ENCODE measurements at regions not wholly inside any gene's neighbourhood (a gene's known extent, or its start where the extent isn't known, plus 50 kb on each side); places are given as distances from the start of the nearest gene placed in this dataset.
"Not testable (repeated sequence)": the region's sequence is repeated elsewhere in the genome, so short reads cannot be mapped to it uniquely, and the experiment has no call there.

GRCh38 chr20:30484009-30484748 is 773.3 kb upstream of the DEFB115 start:
- Histone ChIP-seq H3K27ac (no peak overlapping the region), H3K36me3 (no peaks in the 10 kb centered on the region), H3K9me3 (no peaks in the 10 kb centered on the region), H3K4me3 (no peak overlapping the region), H3K27me3 (no peaks in the 10 kb centered on the region), H3K4me1 (no peaks in the 10 kb centered on the region)
- intact Hi-C loops (cut with DNase I): no loop called here
- ATAC-seq (no peak), DNase-seq (peak in 1 of 3 donors; percentile 47)
- 78% methylated on average over 6 of the region's 50 CpGs for whole genome bisulfite sequencing (ENCODE audit: insufficient coverage, low coverage, low lambda C conversion rate, missing lambda C conversion rate)
- TF ChIP-seq, protein P1, sequence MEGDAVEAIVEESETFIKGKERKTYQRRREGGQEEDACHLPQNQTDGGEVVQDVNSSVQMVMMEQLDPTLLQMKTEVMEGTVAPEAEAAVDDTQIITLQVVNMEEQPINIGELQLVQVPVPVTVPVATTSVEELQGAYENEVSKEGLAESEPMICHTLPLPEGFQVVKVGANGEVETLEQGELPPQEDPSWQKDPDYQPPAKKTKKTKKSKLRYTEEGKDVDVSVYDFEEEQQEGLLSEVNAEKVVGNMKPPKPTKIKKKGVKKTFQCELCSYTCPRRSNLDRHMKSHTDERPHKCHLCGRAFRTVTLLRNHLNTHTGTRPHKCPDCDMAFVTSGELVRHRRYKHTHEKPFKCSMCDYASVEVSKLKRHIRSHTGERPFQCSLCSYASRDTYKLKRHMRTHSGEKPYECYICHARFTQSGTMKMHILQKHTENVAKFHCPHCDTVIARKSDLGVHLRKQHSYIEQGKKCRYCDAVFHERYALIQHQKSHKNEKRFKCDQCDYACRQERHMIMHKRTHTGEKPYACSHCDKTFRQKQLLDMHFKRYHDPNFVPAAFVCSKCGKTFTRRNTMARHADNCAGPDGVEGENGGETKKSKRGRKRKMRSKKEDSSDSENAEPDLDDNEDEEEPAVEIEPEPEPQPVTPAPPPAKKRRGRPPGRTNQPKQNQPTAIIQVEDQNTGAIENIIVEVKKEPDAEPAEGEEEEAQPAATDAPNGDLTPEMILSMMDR (IDR thresholded peaks at IDR 0.05): no peak
- no peak for TF ChIP-seq POLR2A (IDR thresholded peaks at IDR 0.05)

GRCh38 chr20:30484749-30485070 is 772.8 kb upstream of the DEFB115 start:
- ATAC-seq (no peak), DNase-seq (no peak)
- intact Hi-C loops (cut with DNase I): no loop called here
- Histone ChIP-seq H3K9me3 (no peaks in the 10 kb centered on the region), H3K36me3 (no peaks in the 10 kb centered on the region), H3K4me3 (no peak overlapping the region), H3K4me1 (no peaks in the 10 kb centered on the region), H3K27me3 (no peaks in the 10 kb centered on the region), H3K27ac (no peak overlapping the region)
- WGBS (ENCODE audit: insufficient coverage, low coverage, low lambda C conversion rate, missing lambda C conversion rate): 100% methylated on average over 3 of the region's 17 CpGs
- TF ChIP-seq, protein P1 (IDR thresholded peaks at IDR 0.05): no peak
- TF ChIP-seq POLR2A (IDR thresholded peaks at IDR 0.05): no peak

DNA sequence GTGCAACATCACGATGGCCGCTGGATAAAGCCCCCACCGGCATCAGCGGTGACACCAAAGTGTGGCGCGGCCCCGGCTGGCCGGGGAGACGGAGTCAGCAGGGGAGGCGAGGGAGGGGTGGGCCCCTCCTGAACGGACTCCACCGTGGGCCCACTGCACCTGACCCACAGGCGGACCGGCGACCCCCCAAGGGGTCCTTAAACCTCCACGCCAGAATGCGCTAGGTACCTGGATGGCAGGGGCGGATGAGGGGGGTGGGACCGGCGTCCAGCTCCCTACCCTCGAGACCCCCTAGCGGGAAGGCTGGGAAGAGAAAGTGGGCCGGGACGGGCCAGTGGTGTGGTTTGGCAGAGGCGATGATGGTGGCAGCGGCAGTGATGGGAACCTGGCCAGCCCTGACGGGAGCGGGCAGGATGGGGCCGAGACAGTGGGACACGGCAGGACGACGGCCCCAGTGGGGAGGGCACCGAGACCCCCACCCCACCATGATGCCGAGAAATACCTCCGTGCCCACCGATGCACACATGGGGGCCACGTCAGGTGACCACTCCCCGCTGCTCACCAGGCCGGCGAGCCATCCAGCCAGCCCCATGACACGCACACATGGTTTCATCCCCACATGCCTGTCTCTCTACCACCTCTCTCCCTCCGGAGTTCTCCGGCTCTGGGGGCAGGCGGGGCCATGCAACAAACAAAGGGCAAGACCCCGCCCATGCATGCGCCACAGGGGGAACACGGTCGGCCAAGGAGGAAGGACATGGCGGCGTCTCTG is 771.9 kb upstream of the DEFB115 start:
- peak in 1 of 4 donors; percentile 43 for ATAC-seq

DNA sequence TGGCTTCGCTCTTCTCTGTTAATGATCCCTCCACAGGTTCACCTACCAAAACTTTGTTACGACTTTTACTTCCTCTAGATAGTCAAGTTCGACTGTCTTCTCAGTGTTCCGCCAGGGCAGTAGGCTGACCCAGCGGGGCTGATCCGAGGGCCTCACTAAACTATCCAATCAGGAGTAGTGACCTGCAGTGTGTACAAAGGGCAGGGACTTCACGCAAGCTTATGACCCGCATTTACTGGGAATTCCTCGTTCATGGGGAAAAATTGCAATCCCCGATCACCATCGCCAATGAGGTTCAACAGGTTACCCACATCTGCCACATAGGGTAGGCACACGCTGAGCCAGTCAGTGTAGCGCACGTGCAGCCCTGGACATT is 771.4 kb upstream of the DEFB115 start:
- intact Hi-C loops (cut with DNase I): no loop called here
- TF ChIP-seq, protein P1 (IDR thresholded peaks at IDR 0.05): no peak
- TF ChIP-seq POLR2A (IDR thresholded peaks at IDR 0.05): no peak
- H3K27ac ChIP-seq: no peak overlapping the region
- H3K9me3 ChIP-seq: no peaks in the 10 kb centered on the region
- ATAC-seq (no peak), DNase-seq (no peak)
- no peak overlapping the region for H3K4me3 ChIP-seq
- H3K36me3 ChIP-seq: no peaks in the 10 kb centered on the region
- H3K27me3 ChIP-seq: no peaks in the 10 kb centered on the region
- H3K4me1 ChIP-seq: no peaks in the 10 kb centered on the region
- WGBS (ENCODE audit: insufficient coverage, low coverage, low lambda C conversion rate, missing lambda C conversion rate): 62% methylated on average over 6 of the region's 14 CpGs

More for the DNA sequence above, 771.9 kb upstream of the DEFB115 start:
- intact Hi-C loops (cut with DNase I): no loop called here
- Histone ChIP-seq H3K36me3 (no peaks in the 10 kb centered on the region), H3K9me3 (no peaks in the 10 kb centered on the region), H3K27ac (no peak overlapping the region), H3K4me3 (no peak overlapping the region), H3K27me3 (no peaks in the 10 kb centered on the region), H3K4me1 (no peaks in the 10 kb centered on the region)
- WGBS (ENCODE audit: insufficient coverage, low coverage, low lambda C conversion rate, missing lambda C conversion rate): 96% methylated on average over 5 of the region's 50 CpGs
- DNase-seq: peak in 1 of 3 donors; percentile 53
- TF ChIP-seq POLR2A (IDR thresholded peaks at IDR 0.05): no peak
- TF ChIP-seq, protein P1 (IDR thresholded peaks at IDR 0.05): no peak

DNA sequence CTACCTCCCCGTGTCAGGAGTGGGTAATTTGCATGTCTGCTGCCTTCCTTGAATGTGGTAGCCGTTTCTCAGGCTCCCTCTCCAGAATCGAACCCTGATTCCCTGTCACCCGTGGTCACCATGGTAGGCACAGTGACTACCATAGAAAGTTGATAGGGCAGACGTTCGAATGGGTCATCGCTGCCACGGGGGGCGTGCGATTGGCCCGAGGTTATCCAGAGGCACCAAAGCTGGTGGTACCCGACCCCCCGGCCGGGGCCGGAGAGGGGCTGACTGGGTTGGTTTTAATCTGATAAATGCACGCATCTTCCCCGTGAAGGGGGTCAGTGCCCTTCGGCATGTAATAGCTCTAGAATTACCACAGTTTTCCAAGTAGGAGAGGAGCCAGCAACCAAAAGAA is 770.0 kb upstream of the DEFB115 start:
- H3K9me3 ChIP-seq; H3K36me3 ChIP-seq; ATAC-seq; H3K4me1 ChIP-seq; DNase-seq; H3K4me3 ChIP-seq; H3K27ac ChIP-seq; H3K27me3 ChIP-seq; intact Hi-C loops (cut with DNase I): not testable (repeated sequence)
- 70% methylated on average over 3 of the region's 18 CpGs for WGBS (ENCODE audit: insufficient coverage, low coverage, low lambda C conversion rate, missing lambda C conversion rate)
